ENCODE measurements at regions not wholly inside any gene's neighbourhood (a gene's known extent, or its start where the extent isn't known, plus 50 kb on each side); places are given as distances from the start of the nearest gene placed in this dataset.

GRCh38 chr3:59285560-59285959, 235.7 kb upstream of the CFAP20DC start:
- peak; percentile 55 for DNase-seq

GRCh38 chr3:59284926-59285325, 235.1 kb upstream of the CFAP20DC start:
- no peak for DNase-seq

GRCh38 chr3:59280113-59280512, 230.3 kb upstream of the CFAP20DC start:
- no peak for DNase-seq

- no peak for DNase-seq
Observed at GRCh38 chr3:59277816-59278215, 228.0 kb upstream of the CFAP20DC start.

GRCh38 chr3:59277201-59277600, 227.4 kb upstream of the CFAP20DC start:
- no peak for DNase-seq

GRCh38 chr3:59273976-59274375, 224.2 kb upstream of the CFAP20DC start:
- DNase-seq, result peak; percentile 28

GRCh38 chr3:59271971-59272370, 222.1 kb upstream of the CFAP20DC start:
- no peak for DNase-seq

GRCh38 chr3:59270921-59271320, 221.1 kb upstream of the CFAP20DC start:
- no peak for DNase-seq

- no peak for DNase-seq
Observed at GRCh38 chr3:59270209-59270608, 220.4 kb upstream of the CFAP20DC start.

- DNase-seq, result peak; percentile 80
Observed at GRCh38 chr3:59268170-59268569, 218.3 kb upstream of the CFAP20DC start.

GRCh38 chr3:59267021-59267420, 217.2 kb upstream of the CFAP20DC start:
- DNase-seq, result peak; percentile 74

GRCh38 chr3:59266551-59266950, 216.7 kb upstream of the CFAP20DC start:
- peak; percentile 39 for DNase-seq

- DNase-seq, result no peak
Observed at GRCh38 chr3:59265566-59265965, 215.7 kb upstream of the CFAP20DC start.

GRCh38 chr3:59264366-59264765, 214.5 kb upstream of the CFAP20DC start:
- DNase-seq, result no peak

GRCh38 chr3:59263152-59263551, 213.3 kb upstream of the CFAP20DC start:
- peak; percentile 21 for DNase-seq

- no peak for DNase-seq
Observed at GRCh38 chr3:59262076-59262498, 212.3 kb upstream of the CFAP20DC start.

- DNase-seq, result no peak
Observed at GRCh38 chr3:59261009-59261408, 211.2 kb upstream of the CFAP20DC start.

- no peak for DNase-seq
Observed at GRCh38 chr3:59258550-59259260, 208.9 kb upstream of the CFAP20DC start.

- no peak for DNase-seq
Observed at GRCh38 chr3:59257506-59257905, 207.7 kb upstream of the CFAP20DC start.

GRCh38 chr3:59256230-59256629, 206.4 kb upstream of the CFAP20DC start:
- DNase-seq, result peak; percentile 42

GRCh38 chr3:59254976-59255375, 205.2 kb upstream of the CFAP20DC start:
- no peak for DNase-seq

GRCh38 chr3:59254433-59254832, 204.6 kb upstream of the CFAP20DC start:
- DNase-seq, result no peak

GRCh38 chr3:59253523-59253922, 203.7 kb upstream of the CFAP20DC start:
- DNase-seq, result no peak

GRCh38 chr3:59251869-59252268, 202.0 kb upstream of the CFAP20DC start:
- DNase-seq, result no peak

- DNase-seq, result no peak
Observed at GRCh38 chr3:59250600-59250999, 200.8 kb upstream of the CFAP20DC start.
